Astrocyte of the spinal cord (primary cell): ENCODE measurements at regions not wholly inside any gene's neighbourhood (a gene's known extent, or its start where the extent isn't known, plus 50 kb on each side); places are given as distances from the start of the nearest gene placed in this dataset.
"Not testable (repeated sequence)": the region's sequence is repeated elsewhere in the genome, so short reads cannot be mapped to it uniquely, and the experiment has no call there.

Source experiments
- DNase-seq: peaks from one replicate; pipeline ENCODE4 v3.0.0; 2011; ENCODE audit warnings: low read depth, low spot score
- H3K4me3 ChIP-seq: 2 replicates; pipeline ENCODE4 v1.5.1; 2011; ENCODE audit warnings: low read depth, mild to moderate bottlenecking, low read length, moderate library complexity
- in situ Hi-C: cut with HindIII; loops from 2 replicates; pipeline ENCODE4 v1.10.0; 2017; ENCODE audit warnings: low sequenced_read_pairs
- TF ChIP-seq, protein P1 (sequence below): IDR thresholded peaks from 2 replicates; pipeline ENCODE4 v1.5.1; 2012; ENCODE audit warnings: low read depth, mild to moderate bottlenecking, low read length, inconsistent platforms

DNA sequence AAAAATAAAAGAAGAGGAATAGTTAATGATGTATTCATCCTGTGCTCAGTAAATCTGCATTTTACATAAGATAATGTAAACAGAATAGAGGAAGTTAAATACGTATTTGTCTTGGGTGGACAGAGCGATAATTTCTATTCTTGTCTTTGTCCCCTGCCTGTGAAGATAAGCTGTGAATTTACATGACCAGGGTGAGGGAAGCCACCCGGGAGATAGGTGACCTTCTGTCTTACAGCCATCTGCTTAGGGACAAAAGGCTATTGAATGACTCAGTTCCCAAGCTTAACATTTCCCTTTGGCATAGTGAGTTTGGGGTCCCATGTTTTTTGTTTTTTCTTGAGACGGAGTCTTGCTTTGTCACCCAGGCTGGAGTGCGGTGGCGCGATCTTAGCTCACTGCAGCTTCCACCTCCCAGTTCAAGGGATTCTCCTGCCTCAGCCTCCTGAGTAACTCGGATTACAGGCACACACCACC is 88.7 kb upstream of the KCTD7 start:
- no peak for DNase-seq

DNA sequence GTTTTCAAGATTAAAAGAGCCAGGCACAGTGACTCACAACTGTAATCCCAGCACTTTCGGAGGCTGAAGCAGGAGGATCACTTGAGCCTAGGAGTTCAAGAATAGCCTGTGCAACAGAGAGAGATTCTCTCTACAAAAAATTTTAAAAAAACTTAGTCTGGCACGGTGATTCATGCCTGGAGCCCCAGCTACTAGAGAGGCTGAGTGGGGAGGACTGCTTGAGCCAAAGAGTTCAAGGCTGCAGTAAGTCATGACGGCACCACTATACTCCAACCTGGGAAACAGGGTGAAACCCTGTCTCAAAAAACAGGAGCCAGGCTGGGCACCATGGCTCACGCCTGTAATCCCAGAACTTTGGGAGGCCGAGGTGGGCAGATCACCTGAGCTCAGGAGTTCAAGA is 86.6 kb upstream of the KCTD7 start:
- in situ Hi-C loops, result no loop called here
- TF ChIP-seq, protein P1, sequence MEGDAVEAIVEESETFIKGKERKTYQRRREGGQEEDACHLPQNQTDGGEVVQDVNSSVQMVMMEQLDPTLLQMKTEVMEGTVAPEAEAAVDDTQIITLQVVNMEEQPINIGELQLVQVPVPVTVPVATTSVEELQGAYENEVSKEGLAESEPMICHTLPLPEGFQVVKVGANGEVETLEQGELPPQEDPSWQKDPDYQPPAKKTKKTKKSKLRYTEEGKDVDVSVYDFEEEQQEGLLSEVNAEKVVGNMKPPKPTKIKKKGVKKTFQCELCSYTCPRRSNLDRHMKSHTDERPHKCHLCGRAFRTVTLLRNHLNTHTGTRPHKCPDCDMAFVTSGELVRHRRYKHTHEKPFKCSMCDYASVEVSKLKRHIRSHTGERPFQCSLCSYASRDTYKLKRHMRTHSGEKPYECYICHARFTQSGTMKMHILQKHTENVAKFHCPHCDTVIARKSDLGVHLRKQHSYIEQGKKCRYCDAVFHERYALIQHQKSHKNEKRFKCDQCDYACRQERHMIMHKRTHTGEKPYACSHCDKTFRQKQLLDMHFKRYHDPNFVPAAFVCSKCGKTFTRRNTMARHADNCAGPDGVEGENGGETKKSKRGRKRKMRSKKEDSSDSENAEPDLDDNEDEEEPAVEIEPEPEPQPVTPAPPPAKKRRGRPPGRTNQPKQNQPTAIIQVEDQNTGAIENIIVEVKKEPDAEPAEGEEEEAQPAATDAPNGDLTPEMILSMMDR, result no peak
- DNase-seq, result no peak

More for the DNA sequence above, 88.7 kb upstream of the KCTD7 start:
- no peak overlapping the region for H3K4me3 ChIP-seq
- TF ChIP-seq, protein P1, result no peak
- in situ Hi-C loops, result no loop called here

DNA sequence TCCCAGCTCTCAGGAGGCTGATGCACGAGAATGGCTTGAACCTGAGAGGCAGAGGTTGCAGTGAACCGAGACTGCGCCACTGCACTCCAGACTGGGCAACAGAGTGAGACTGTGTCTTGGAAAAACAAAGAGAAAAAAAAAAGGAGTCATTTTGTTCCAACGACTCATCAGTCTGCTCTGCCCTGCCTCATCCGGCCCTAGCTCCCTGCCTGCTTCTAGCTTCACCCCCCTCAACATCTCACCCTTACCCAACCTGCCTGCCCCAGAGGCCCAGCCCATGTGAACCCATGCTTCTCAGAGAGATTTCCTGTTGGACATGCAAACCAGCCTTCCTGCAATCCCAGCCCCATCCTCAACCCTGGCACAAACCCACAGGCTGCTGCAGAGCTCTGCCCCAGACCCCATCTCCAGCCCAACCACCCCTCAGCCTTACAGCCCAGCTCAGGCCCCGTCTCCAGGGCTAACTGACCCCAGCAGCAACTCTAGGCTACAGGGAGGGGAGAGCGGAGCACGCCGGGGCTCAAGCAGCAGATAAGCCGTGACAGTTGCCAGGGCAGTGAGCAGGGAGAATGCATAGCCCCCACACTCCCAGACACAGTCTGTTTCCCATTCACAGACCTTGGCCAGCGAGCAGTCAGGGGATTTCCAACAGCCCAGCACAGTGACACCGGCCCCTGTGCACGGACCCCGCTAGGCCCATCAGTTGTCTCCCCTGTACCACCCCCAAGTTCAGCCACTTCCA is 86.0 kb upstream of the KCTD7 start:
- TF ChIP-seq, protein P1, result no peak
- peak; percentile 12 for DNase-seq

More for the DNA sequence above, 86.6 kb upstream of the KCTD7 start:
- no peak overlapping the region for H3K4me3 ChIP-seq

DNA sequence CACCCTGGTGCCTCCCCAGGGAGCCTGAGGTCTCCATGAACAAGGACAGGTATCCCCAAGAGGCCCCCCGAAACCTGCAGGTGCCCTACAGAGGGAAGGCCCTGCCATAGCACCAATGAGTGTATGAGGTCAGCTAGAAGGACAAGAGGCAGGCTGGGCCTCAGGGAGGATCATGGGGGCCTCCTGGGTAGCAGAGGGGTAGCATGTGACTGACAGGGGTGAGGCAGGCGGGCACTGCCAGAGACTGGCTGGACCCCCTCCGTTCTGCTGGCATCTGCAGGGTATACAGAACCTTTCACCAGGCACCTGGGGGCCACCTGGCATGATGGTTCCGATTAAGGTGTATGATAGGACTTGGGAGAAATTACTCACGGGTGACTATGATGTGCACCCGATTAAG is 79.2 kb upstream of the KCTD7 start:
- no peak overlapping the region for H3K4me3 ChIP-seq
- DNase-seq, result no peak
- TF ChIP-seq, protein P1, result no peak
- in situ Hi-C loops, result no loop called here

More for the DNA sequence above, 86.0 kb upstream of the KCTD7 start:
- in situ Hi-C loops, result no loop called here
- H3K4me3 ChIP-seq, result no peak overlapping the region

DNA sequence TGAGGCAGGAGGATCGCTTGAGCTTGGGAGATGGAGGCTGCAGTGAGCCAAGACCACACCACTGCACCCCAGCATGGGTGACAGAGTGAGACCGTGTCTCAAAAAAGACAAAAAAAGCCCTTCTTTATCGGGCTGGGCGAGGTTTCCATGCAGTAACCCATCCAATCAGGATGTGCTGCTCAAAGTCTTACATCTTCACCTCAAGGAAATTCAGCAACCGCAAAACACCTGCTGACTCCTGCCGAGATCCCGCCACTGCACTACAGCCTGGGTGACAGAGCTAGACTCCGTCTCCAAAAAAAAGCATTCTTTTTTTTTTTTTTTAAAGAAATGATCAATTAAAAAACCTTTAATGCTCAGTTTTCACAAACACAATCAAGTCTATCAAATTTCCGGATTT is 75.7 kb upstream of the KCTD7 start:
- H3K4me3 ChIP-seq, result no peak overlapping the region
- TF ChIP-seq, protein P1, result no peak
- DNase-seq, result no peak
- in situ Hi-C loops, result no loop called here

DNA sequence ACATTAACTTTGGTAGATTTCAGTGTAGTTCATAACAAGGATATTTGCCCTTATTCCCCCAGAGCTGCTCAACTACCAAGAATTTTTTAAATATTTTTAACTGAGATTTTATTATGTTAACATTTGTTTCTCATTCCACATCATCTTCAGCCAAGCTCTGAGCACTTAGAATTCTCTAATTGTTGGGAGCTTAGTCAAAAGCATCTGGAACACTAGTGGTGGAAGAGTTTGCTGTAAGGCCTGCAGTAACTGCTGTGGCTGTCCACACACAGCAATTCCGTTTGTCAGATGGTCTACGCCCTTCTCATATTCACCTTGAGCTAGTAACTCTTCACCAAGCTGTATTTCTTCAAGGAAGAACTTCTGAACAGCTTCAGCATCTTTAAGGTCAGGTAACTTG is 75.0 kb upstream of the KCTD7 start:
- H3K4me3 ChIP-seq, DNase-seq, in situ Hi-C loops: not testable (repeated sequence)

DNA sequence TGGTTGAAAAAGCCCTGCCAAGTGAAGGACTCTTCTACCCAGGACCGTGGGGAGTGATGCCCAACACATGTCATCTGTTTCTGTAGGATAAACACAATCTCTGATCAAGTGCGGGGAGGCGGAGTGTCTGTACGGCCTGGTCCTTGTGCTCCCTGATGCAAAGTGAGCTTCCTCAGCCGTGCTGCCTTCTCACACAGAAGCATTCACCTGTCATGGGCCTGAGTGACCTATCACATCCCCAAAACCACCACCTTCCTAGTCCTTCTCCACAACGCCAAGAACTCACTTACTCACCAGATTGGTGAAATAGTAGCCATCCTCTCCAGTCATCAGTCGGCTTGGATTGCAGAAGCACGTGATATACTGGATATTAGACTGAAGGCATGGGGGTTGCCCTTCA is 74.4 kb upstream of the KCTD7 start:
- in situ Hi-C loops, H3K4me3 ChIP-seq, DNase-seq: not testable (repeated sequence)

DNA sequence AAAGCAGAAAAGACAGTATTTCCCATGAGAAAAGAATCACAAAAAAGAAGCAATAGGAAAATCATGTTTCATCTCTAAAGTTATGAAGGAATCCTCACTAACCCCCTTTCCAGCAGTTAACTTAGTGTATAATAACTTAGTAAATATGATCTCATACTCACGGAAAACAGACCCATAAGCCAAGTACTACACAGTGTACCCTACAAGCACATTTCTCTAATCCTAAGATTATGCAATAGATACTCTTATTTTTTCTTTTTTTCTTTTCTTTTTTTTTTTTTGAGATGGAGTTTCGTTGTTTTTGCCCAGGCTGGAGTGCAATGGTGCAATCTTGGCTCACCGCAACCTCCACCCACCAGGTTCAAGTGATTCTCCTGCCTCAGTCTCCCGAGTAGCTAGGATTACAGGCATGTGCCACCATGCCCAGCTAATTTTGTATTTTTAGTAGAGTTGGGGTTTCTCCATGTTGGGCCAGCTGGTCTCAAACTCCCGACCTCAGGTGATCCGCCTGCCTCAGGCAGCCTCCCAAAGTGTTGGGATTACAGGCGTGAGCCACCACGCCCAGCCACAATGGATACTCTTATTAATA is 73.7 kb upstream of the KCTD7 start:
- not testable (repeated sequence) for H3K4me3 ChIP-seq, DNase-seq

More for the DNA sequence above, 73.7 kb upstream of the KCTD7 start:
- in situ Hi-C loops, result not testable (repeated sequence)
